ENCODE measurements at regions not wholly inside any gene's neighbourhood (a gene's known extent, or its start where the extent isn't known, plus 50 kb on each side); places are given as distances from the start of the nearest gene placed in this dataset.

DNA sequence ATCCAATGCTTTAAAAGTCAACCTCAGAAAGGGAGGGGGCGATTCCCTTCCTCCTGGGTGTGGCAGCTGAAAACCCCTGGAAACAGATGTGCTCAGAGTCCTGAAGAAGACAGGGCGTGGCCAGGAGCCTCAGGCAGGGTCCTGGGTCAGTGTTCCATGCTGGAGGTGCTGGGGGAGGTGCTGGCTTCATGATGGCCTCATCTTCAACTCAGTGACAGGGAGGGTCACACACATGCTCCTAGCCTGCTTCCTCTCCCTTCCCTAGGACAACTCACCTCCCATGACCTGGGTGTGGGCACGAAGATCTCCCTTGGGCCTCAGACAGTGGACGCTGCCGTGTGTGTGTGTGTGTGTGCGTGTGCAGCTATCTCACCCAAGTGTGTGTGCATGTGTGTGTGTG is 245.6 kb upstream of the B3GAT1 start:
- TF ChIP-seq, protein P1, sequence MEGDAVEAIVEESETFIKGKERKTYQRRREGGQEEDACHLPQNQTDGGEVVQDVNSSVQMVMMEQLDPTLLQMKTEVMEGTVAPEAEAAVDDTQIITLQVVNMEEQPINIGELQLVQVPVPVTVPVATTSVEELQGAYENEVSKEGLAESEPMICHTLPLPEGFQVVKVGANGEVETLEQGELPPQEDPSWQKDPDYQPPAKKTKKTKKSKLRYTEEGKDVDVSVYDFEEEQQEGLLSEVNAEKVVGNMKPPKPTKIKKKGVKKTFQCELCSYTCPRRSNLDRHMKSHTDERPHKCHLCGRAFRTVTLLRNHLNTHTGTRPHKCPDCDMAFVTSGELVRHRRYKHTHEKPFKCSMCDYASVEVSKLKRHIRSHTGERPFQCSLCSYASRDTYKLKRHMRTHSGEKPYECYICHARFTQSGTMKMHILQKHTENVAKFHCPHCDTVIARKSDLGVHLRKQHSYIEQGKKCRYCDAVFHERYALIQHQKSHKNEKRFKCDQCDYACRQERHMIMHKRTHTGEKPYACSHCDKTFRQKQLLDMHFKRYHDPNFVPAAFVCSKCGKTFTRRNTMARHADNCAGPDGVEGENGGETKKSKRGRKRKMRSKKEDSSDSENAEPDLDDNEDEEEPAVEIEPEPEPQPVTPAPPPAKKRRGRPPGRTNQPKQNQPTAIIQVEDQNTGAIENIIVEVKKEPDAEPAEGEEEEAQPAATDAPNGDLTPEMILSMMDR (IDR thresholded peaks at IDR 0.05) = no peak
- no peak for TF ChIP-seq POLR2A (IDR thresholded peaks at IDR 0.05)

Data from lower leg skin (tissue), 3 donors.